ENCODE measurements at regions not wholly inside any gene's neighbourhood (a gene's known extent, or its start where the extent isn't known, plus 50 kb on each side); places are given as distances from the start of the nearest gene placed in this dataset.

- TF ChIP-seq, protein P1, sequence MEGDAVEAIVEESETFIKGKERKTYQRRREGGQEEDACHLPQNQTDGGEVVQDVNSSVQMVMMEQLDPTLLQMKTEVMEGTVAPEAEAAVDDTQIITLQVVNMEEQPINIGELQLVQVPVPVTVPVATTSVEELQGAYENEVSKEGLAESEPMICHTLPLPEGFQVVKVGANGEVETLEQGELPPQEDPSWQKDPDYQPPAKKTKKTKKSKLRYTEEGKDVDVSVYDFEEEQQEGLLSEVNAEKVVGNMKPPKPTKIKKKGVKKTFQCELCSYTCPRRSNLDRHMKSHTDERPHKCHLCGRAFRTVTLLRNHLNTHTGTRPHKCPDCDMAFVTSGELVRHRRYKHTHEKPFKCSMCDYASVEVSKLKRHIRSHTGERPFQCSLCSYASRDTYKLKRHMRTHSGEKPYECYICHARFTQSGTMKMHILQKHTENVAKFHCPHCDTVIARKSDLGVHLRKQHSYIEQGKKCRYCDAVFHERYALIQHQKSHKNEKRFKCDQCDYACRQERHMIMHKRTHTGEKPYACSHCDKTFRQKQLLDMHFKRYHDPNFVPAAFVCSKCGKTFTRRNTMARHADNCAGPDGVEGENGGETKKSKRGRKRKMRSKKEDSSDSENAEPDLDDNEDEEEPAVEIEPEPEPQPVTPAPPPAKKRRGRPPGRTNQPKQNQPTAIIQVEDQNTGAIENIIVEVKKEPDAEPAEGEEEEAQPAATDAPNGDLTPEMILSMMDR (IDR thresholded peaks at IDR 0.05), result no peak
- no peak for TF ChIP-seq POLR2A (IDR thresholded peaks at IDR 0.05)
These were observed 364.8 kb downstream of the THBS2 start for GRCh38 chr6:168888786-168889345.

Data from heart left ventricle (tissue), 13 donors.